ENCODE measurements at regions not wholly inside any gene's neighbourhood (a gene's known extent, or its start where the extent isn't known, plus 50 kb on each side); places are given as distances from the start of the nearest gene placed in this dataset.
"Not testable (repeated sequence)": the region's sequence is repeated elsewhere in the genome, so short reads cannot be mapped to it uniquely, and the experiment has no call there.

- DNase-seq (ENCODE audit: low read depth) = no peak
Observed at GRCh38 chr7:136530831-136531230, 337.6 kb upstream of the CHRM2 start.

GRCh38 chr7:136528329-136528728 is 340.1 kb upstream of the CHRM2 start:
- peak; percentile 51 for DNase-seq (ENCODE audit: low read depth)

GRCh38 chr7:136527554-136527953 is 340.9 kb upstream of the CHRM2 start:
- no peak for DNase-seq (ENCODE audit: low read depth)

- DNase-seq (ENCODE audit: low read depth) = no peak
Observed at GRCh38 chr7:136526408-136527105, 341.9 kb upstream of the CHRM2 start.

GRCh38 chr7:136523571-136523970 is 344.9 kb upstream of the CHRM2 start:
- DNase-seq (ENCODE audit: low read depth) = peak; percentile 31

- no peak for DNase-seq (ENCODE audit: low read depth)
Observed at GRCh38 chr7:136517971-136518370, 350.5 kb upstream of the CHRM2 start.

GRCh38 chr7:136514776-136515175 is 353.7 kb upstream of the CHRM2 start:
- DNase-seq (ENCODE audit: low read depth) = no peak

GRCh38 chr7:136513744-136514143 is 354.7 kb upstream of the CHRM2 start:
- DNase-seq (ENCODE audit: low read depth) = no peak

GRCh38 chr7:136509466-136509865 is 359.0 kb upstream of the CHRM2 start:
- no peak for DNase-seq (ENCODE audit: low read depth)

- DNase-seq (ENCODE audit: low read depth) = no peak
Observed at GRCh38 chr7:136502162-136502561, 366.3 kb upstream of the CHRM2 start.

GRCh38 chr7:136501151-136501550 is 367.3 kb upstream of the CHRM2 start:
- DNase-seq (ENCODE audit: low read depth) = no peak

- DNase-seq (ENCODE audit: low read depth) = no peak
Observed at GRCh38 chr7:136496551-136496950, 371.9 kb upstream of the CHRM2 start.

GRCh38 chr7:136495081-136495480 is 373.4 kb upstream of the CHRM2 start:
- DNase-seq (ENCODE audit: low read depth) = no peak

GRCh38 chr7:136492366-136492765 is 376.1 kb upstream of the CHRM2 start:
- DNase-seq (ENCODE audit: low read depth) = no peak

- DNase-seq (ENCODE audit: low read depth) = no peak
Observed at GRCh38 chr7:136489808-136490207, 378.6 kb upstream of the CHRM2 start.

- no peak for DNase-seq (ENCODE audit: low read depth)
Observed at GRCh38 chr7:136480901-136481300, 387.6 kb upstream of the CHRM2 start.

- no peak for DNase-seq (ENCODE audit: low read depth)
Observed at GRCh38 chr7:136479922-136480321, 388.5 kb upstream of the CHRM2 start.

GRCh38 chr7:136470179-136470578 is 398.3 kb upstream of the CHRM2 start:
- DNase-seq (ENCODE audit: low read depth) = no peak

GRCh38 chr7:136452949-136453348 is 415.5 kb upstream of the CHRM2 start:
- DNase-seq (ENCODE audit: low read depth) = no peak

- DNase-seq (ENCODE audit: low read depth) = no peak
Observed at GRCh38 chr7:136446751-136447150, 421.7 kb upstream of the CHRM2 start.

- no peak for DNase-seq (ENCODE audit: low read depth)
Observed at GRCh38 chr7:136441835-136442234, 426.6 kb upstream of the CHRM2 start.

GRCh38 chr7:136431736-136432135 is 436.7 kb upstream of the CHRM2 start:
- not testable (repeated sequence) for DNase-seq (ENCODE audit: low read depth)

GRCh38 chr7:136424058-136424457 is 444.4 kb upstream of the CHRM2 start:
- no peak for DNase-seq (ENCODE audit: low read depth)

GRCh38 chr7:136419740-136420139 is 442.6 kb upstream of the MTPN start:
- not testable (repeated sequence) for DNase-seq (ENCODE audit: low read depth)

Data from GM04503 (cell line).